ENCODE measurements at regions not wholly inside any gene's neighbourhood (a gene's known extent, or its start where the extent isn't known, plus 50 kb on each side); places are given as distances from the start of the nearest gene placed in this dataset.
"Not testable (repeated sequence)": the region's sequence is repeated elsewhere in the genome, so short reads cannot be mapped to it uniquely, and the experiment has no call there.

DNA sequence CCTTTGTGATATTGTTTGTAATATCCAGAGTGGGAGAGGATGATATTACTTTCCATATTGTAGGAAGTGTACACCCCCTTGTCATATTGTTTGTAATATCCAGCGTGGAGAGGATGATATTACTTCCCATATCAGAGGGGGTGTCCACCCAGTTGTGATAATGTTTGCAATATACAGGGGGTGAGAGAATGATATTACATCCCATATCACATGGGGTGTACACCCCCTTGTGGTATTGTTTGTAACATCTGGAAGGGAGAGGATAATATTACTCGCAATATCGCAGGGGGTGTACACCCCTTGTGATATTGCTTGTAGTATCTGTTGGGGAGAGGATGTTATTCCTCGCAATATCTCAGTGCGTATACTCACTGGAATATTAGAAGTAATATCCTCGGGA is 61.5 kb downstream of the PRSS23 start:
- no peak for DNase-seq

DNA sequence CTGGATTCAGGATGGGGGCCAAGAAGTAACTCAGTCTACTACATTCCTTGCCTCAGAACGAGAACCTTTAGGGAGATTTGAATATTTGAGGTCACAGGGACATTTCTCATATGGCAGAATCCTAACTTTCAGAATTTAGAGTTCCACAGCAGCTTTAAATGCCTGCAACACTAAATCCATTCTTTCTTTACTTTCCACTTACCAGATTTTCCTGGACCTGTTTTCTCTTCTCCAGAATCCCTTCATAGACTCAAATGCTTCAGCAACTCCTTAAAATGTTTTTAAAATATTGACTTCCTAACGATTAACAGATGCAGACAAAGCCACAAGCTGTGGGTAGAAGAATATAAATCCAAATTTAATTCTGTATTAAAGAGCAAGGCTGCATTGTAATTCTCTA is 63.1 kb downstream of the PRSS23 start:
- no peak for DNase-seq

GRCh38 chr11:86865436-86865835 is 65.1 kb downstream of the PRSS23 start:
- no peak for DNase-seq

DNA sequence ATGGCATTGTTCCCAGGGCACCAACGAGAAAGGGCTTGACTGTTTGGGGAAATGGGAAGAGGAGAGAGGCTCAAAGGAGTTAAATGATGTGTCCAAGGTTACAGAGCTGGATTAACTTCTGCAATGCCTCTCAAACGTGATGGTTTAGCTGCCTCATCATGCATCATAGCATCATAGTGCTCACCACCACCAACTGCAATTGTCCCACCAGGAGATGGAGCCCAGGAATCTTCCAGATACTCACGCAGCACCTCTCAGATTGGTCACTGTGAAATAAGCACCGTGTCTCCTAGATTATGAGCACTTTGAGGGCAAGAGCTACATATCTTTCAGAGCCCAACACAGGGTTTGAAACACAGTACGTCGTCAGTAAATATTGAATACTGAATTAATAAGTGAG is 69.2 kb downstream of the PRSS23 start:
- no peak for DNase-seq

- DNase-seq = peak; percentile 69
Measured at GRCh38 chr11:86869966-86870570, 69.7 kb downstream of the PRSS23 start.

- no peak for DNase-seq
Measured at GRCh38 chr11:86873573-86874083, 73.3 kb downstream of the PRSS23 start.

GRCh38 chr11:86874304-86875056 is 74.1 kb downstream of the PRSS23 start:
- no peak for DNase-seq

DNA sequence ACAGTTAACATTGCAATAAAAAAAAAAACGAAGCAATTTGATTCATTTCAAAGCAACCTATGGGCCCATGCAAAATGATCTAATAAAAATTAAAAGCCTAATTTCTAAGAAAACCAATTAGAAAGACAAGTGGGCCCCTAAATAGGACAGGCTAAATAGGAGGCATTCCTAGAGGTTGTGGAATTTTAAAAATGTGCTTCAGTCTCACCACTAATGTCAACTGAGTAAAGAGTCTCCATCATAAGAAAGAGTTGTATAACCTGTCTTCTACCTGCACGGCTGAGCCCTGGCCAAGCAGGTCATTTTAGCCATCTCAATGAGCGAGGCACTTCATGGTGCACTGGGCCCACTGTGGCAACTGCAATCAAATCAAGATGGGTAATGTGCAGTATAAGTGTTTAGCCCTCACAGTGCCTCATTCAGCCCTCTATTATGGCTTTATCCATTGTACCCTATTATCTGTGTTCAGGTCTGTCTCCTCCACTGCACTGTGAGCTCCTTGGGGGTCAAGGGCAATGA is 76.4 kb downstream of the PRSS23 start:
- no peak for DNase-seq

DNA sequence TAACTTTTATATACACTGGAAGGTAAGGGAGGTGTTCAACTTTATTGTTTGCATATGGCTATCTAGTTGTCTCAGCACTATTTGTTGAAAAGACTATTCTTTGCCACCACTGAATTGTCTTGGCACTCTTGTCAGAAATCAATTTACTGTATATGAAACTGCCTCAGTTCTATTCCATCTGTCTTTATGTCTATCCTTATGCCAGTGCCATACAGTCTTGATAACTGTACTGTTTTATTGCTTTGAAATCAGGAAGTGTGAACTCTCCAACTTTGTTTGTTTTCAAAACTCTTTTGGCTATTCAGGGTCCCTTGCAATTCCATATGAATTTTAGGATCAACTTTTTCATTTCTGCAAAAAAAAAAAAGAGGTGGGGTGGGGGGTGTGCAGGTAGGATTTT is 77.2 kb downstream of the PRSS23 start:
- no peak for DNase-seq

DNA sequence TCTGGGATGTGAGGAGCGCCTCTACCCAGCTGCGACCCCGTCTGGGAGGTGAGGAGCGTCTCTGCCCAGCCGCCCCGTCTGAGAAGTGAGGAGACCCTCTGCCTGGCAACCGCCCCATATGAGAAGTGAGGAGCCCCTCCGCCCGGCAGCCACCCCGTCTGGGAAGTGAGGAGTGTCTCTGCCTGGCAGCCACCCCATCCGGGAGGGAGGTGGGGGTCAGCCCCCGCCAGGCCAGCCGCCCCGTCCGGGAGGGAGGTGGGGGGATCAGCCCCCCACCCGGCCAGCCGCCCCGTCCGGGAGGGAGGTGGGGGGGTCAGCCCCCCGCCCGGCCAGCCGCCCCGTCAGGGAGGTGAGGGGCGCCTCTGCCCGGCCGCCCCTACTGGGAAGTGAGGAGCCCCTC is 76.0 kb downstream of the FZD4 start:
- DNase-seq = not testable (repeated sequence)

- no peak for DNase-seq
Measured at GRCh38 chr11:86885311-86885710, 69.9 kb downstream of the FZD4 start.

DNA sequence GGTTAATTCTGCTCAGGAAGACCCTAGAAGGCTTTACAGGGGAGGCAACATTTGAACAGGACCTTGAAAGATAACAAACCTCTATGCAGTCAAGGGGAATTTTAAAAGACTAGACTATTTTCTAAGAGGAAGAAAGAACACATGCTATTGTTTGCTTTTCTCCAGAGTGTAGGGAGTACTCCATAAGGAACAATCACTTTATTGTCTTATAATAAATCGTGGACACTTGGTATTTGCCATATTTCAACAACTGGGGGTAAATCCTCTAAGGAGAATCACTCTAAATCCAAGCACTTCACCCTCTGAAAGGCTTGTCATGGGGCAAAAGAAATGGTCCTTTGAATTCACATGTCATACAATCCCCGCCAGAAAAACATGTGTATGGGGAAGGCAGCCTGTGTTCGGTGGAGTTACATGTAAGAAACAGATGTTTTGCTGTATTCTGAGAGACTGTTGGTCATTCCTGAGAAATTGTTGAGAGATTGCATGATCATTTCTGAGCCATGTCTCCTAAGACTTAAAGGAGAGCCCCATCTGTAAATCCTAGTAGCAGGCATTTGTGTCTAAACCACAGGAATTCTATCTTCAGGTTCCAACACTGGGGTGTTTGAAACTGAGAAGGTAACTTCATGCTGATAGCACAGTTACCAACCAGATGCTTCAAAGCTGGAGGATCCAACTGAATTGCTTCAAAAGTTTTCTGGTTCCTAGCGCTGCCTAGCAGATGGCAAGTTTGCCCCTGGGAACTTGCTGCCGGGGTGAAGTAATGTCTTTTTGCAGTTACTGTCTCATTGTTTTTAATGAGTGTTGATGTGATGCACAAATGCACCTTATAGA is 66.8 kb downstream of the FZD4 start:
- DNase-seq = no peak

GRCh38 chr11:86889001-86889341 is 66.2 kb downstream of the FZD4 start:
- DNase-seq = no peak

DNA sequence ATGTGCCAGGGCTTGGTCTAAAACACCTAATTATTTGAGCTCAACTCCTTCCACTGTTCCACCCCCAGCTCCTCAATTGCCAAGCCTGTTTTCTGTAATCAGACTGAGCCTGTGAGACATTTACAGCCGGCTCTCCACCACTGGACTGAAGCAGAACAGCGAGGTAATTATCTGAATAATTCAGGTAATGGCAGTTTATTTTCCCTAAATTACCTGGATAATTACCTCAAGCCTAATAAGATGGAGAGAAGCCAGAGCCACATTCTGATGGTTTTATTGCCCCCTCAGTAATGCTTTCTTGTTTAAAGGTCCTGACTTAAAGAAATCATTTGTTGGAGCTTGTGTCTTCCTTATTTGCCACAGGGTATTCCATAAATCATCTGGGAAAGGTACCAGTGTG is 64.2 kb downstream of the FZD4 start:
- DNase-seq = no peak

GRCh38 chr11:86893235-86893634 is 62.0 kb downstream of the FZD4 start:
- no peak for DNase-seq

Measured in stimulated activated CD8-positive, alpha-beta memory T cell treated with anti-CD3 and anti-CD28 coated beads, Interleukin-4, amount 100 ng/mL, for 48 hours (primary cell).